NCI-H2171 (cell line): ENCODE measurements at regions not wholly inside any gene's neighbourhood (a gene's known extent, or its start where the extent isn't known, plus 50 kb on each side); places are given as distances from the start of the nearest gene placed in this dataset.
"Not testable (repeated sequence)": the region's sequence is repeated elsewhere in the genome, so short reads cannot be mapped to it uniquely, and the experiment has no call there.

ENCODE experiments used
- DNase-seq: peaks from one replicate; lab custom pipeline; 2025; lab: John Stamatoyannopoulos, UW

GRCh38 chr5:105922080-105922479, 1748.7 kb downstream of the EFNA5 start:
- no peak for DNase-seq

- DNase-seq = no peak
Measured at GRCh38 chr5:105917189-105917588, 1753.5 kb downstream of the EFNA5 start.

- no peak for DNase-seq
Measured at GRCh38 chr5:105907016-105907415, 1763.7 kb downstream of the EFNA5 start.

- no peak for DNase-seq
Measured at GRCh38 chr5:105905392-105905791, 1765.3 kb downstream of the EFNA5 start.

DNA sequence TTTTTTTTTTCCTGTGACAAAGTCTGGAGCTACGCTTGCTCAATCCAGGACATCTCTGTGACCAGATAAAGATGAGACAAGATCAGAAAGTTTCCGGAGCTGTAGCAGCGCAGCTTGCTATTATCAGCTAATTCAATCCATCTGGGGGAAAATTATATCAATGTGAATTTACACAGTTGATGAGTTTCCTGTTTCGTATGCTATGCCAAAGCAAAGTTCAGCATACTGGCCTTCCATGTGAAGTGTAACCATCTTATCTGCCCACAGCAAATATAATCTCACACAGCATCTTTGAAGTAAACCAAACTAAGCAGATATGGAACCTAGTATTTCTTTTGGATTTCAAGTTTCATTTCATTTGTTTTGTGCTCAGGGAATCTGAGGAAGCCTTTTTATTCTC, 1767.7 kb downstream of the EFNA5 start:
- DNase-seq = no peak

DNA sequence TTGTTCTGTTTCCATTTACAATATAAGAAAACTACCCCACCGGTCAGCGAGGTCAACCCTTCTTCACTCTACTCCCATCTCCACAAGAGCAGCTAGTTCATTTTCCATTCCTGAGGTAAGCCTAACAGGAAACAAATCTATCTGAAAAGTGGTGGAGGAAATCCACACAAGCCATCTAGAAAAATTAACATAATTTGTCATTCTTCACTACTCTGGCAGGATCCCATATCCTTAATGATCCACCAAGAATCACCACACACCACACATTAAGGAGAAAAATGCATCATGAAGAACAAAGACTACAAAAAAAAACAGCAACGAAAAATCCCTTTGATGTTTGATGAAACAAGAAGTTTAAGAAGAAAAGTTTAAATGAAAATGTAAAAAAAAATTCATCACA, 1771.0 kb downstream of the EFNA5 start:
- no peak for DNase-seq

DNA sequence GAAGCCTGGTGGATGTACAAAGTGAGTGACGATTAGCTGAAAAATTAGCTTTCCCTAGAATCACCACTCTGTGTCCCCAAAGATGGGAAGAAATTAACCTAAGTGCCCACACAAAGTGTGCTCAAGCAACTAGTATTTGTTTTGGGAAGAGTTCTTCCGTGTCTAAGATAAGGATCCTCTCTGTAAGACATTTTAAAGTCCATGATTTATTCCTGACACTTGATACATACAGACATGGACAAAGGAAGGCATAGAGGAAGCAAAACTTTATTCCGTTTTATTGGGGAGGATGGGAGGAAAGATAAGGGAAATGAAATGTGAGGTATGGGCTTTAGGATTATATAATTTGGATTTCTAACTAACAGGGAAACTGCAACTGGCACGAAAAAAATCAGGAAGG, 1772.6 kb downstream of the EFNA5 start:
- DNase-seq = no peak

DNA sequence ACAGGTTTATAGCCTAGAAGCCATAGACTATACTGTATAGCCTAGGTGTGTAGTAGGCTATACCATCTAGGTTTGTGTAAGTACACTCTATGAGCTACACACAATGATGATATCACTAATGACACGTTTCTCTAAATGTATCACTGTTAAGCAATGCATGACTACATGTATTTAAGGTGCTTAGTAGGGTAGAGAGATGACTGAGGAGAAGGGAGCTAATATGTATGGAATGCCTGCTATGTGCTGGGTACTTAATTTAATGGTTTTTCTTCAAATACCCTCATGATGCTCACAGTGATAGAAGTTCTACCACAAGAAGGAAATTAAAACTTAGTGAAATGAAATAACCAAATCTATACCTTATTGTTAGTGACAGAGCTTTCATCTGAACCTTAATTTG, 1785.5 kb downstream of the EFNA5 start:
- no peak for DNase-seq

DNA sequence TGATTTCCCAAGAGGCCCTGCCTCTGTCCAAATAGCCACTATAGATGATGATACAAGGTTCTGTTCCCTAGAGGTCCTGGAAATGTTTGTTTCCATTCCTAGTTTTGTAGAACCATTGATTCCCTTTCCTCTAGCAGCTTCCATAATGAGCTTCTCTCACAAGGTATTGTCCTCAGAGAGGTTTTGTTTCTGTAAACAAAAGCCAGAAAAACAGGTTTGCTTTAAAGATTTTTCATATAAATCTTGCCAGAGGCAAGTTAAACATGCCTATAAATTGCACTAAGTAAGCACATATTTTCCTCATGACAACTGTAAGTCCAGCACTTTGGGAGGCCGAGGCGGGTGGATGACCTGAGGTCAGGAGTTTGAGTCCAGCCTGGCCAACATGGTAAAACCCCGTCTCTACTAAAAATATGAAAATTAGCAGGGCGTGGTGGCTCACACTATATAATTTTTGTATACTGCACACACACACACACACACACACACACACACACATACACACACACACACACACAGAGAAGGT, 1787.7 kb downstream of the EFNA5 start:
- DNase-seq = no peak

GRCh38 chr5:105878402-105878801, 1792.3 kb downstream of the EFNA5 start:
- no peak for DNase-seq

DNA sequence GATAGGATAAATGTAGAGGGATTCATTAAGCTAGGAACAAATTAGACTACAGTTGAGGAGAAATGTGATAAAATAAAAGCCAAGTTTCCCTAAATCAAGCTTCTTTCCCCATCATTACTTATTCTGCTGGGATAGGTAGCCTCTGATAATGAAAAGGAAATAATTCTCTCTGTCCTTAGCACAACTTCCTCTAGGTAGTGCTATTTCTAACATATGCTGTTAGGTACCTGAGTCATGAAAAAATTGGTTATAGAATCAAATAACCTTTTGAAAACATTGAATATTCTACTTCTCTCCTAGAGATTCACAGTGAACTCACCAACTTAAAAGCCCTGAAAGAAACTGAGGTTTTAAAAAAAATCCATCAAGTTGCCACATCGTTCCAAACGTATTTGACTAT, 1793.1 kb downstream of the EFNA5 start:
- no peak for DNase-seq

GRCh38 chr5:105874316-105874715, 1796.4 kb downstream of the EFNA5 start:
- DNase-seq = no peak

GRCh38 chr5:105872569-105873270, 1798.0 kb downstream of the EFNA5 start:
- DNase-seq = no peak

GRCh38 chr5:105868038-105868780, 1802.5 kb downstream of the EFNA5 start:
- peak; percentile 39 for DNase-seq

DNA sequence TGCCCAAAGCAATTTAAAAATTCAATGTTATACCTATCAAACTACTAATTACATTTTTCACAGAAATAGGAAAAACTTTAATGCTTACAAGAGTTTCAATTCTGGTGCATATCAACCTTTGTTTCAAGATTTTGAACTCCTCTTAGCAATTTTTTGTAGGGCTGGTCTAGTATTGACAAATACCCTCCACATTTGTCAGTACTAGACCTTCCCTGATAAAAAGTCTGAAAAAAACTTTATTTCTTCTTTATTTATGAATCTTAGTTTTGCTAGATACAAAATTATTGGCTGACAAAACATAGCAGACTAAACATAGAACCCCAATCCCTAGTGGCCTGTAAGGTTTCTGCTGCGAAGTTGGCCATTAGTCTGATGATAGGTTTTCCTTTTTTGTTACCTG, 1804.9 kb downstream of the EFNA5 start:
- no peak for DNase-seq

- not testable (repeated sequence) for DNase-seq
Measured at GRCh38 chr5:105859350-105859749, 1811.4 kb downstream of the EFNA5 start.

- no peak for DNase-seq
Measured at GRCh38 chr5:105849701-105850100, 1821.0 kb downstream of the EFNA5 start.

DNA sequence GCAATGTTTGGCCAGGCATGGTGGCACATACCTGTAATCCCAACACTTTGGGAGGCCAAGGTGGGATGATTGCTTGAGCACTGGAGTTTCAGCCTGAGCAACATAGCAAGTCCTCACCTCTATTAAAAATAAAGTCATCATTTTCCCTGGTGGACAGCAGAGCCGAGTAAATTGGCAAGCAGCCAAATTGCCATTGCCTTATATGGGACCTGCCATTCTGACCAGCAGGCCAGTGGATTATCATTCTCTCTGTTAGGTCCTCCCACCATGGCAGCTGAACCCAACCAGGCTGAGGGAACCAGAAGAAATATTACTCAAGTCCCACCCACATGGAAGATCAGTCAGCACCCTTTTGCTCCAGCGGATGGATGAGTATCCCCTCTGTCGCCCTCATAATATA, 1829.9 kb downstream of the EFNA5 start:
- DNase-seq = no peak

- no peak for DNase-seq
Measured at GRCh38 chr5:105836887-105837286, 1833.8 kb downstream of the EFNA5 start.

DNA sequence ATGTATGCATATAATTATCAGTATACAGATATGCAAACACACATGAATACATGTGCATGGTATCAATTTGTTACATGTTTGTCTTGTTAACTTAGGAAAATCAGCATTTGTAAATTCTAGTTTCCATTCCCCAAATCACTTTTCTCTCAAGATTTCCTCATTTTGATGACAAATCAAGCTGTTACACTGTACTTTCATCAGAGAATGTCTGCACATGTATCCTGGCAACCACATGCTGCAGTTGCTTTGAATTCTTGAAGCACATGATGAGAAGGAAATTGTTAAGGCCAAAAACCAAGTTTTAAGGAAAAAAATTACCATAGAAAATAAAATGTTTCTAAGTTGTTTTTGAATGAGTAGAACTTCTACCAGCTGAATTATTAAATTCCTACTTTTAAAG, 1834.5 kb downstream of the EFNA5 start:
- DNase-seq = no peak

GRCh38 chr5:105828821-105829220, 1841.9 kb downstream of the EFNA5 start:
- DNase-seq = no peak

GRCh38 chr5:105821800-105822199, 1848.9 kb downstream of the EFNA5 start:
- no peak for DNase-seq

DNA sequence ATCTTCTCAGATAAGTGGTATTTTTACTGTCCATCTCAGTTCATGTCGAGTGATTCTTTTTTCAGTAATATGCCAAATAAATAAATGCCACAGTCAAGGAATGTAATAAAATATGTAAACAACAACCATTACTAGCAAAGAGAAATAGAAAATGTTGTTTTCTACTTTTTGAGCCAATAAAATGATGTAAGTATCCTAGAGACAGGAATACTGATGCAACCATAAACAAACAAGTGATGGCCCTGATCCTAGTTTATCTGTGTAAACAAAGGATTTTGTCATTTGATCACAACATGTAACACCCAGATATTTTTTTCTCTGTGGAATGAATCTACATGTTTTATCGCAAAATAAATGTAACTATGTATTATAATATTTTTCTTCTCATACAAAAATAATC, 1852.8 kb downstream of the EFNA5 start:
- no peak for DNase-seq

GRCh38 chr5:105817416-105817815, 1853.3 kb downstream of the EFNA5 start:
- no peak for DNase-seq
